Fibroblast of gingiva (primary cell): ENCODE measurements at regions not wholly inside any gene's neighbourhood (a gene's known extent, or its start where the extent isn't known, plus 50 kb on each side); places are given as distances from the start of the nearest gene placed in this dataset.
"Not testable (repeated sequence)": the region's sequence is repeated elsewhere in the genome, so short reads cannot be mapped to it uniquely, and the experiment has no call there.

Experiments
- DNase-seq: peaks from one replicate; pipeline ENCODE4 v3.0.0-alpha.2; 2011; ENCODE audit warnings: low read depth

DNA sequence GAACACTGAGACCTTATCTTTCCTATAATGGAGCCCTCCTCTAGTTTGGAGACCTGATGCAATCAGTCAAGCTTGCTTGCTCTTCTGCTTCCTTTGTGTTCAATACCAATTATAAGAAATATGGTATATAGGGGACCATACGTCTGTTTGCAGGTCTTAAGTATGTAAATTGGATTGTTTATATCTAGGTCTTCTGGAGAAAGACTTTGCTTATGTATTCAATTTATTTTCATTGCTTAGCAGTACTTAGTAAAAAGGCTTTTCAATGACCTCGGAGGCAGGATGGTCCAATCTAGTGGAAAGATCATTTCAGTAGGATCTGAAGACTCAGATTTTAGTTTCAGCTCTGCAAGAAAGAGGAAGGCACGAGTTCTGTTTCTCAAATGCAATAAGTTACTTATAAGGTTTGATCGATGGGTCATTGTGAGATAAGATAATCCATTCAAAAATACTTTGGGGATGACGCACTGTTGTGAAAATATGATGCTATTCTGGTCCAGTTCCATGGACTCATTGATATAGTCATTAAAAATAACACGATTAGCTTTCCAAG is 571.6 kb downstream of the SH2D4B start:
- DNase-seq, result no peak

DNA sequence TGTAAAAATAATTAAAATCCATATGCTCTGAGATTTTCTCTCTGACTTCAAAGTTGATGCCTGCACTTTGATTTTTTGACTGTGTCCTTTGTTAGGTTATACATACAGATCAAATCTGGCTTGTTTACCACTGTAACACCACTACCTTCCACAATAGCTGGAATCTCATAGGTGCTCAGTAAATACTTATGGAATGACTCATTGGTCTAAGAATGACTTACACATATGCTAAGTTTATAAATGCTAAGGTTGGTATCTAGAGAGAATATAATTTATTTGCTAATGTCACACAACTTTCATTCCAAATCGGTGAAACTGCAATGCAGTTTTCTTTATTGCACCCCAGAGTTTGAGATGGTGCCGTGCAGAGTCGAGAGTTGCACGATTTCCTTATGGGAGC is 578.5 kb downstream of the SH2D4B start:
- DNase-seq, result no peak

DNA sequence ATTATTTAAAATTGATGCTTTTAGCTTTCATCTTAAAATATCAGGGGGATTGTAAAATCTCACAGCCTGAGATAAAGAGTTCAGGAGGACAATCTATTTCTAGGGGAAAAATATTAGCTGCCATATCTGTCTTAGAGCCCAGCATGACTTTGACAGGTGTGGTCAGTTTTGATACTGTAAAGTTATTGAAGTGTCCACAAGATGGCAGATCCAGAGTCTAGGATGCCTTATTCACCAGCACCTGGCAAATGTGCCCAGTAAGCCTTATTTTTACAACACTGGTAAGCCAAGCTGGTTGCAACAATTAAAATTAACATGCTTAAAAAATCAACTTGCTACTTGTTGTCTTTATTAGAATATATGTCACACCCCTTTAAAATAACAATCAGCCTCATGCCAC is 579.3 kb downstream of the SH2D4B start:
- DNase-seq, result no peak

DNA sequence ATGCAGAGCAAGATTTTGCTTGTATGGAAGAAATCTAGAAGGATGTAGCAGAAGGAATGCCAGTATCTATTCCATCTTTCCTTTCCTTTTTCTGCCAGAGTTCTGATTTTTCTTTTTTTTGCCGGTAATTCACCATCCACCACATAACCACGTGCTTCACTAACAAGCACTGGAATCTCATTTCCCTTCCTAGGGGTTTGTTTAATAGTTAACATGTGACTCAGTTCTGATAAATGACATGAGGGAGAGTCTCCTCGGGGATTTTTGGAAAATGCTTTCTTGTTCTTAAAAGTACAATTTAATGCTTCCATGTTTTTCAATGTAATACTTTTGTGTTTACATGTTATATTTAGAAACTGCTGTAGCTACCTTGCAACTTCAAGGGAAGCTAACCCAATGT is 590.2 kb downstream of the SH2D4B start:
- no peak for DNase-seq

DNA sequence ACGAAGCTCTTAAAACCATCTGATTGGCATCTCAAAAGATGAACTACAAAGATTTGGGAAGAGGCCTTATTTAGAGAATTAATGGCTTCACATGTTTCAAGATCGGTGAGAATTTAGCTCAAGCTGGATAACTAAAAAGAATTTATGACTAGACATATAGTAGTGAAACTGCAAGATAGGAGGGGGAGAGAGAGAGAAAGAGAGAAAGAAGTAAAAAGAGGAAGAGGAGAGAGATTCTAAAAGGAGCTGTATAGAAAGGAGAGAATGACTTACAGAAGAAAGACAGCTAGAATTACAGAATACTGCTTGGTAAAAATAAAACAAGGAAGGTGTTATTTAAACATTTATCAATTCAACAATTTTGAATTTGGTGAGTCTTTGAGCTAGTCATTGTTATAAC is 592.3 kb downstream of the SH2D4B start:
- no peak for DNase-seq

DNA sequence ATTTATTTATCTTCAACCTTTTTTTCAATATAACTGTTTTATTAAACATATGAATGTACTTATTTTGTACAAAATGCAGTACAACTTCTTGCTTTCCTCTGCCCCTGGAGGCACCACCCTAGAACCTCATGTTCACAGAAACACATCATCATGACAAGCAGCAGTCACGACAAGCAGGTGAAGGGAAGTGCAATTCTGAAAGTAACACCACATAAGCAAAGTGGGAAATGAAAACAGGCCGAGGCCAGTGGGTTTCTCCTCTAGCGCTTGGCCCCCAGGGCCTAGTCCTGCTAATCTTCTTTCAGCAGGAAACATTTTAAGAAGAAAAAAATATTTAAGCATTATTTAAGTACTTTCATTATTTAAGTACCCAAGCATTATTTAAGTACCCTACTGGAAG is 598.1 kb downstream of the SH2D4B start:
- DNase-seq, result no peak

DNA sequence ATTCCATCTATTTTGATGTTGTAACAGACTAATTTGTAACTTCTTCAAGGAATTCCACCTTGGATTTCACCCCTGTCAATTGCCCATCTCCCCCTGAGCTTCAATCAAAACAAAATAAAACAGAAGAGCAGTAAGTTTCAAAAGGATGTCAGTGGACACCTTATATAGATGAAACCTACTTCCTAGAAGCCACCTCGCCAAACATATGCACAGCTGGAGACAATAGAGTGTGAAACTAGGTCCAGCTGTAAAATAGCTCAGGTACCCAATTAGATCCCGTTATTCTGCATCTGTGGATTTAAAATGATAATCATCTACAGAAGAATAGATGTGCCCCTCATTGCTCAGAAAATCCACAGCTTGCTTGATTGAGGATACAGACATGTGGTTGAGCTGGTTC is 598.6 kb downstream of the SH2D4B start:
- no peak for DNase-seq

DNA sequence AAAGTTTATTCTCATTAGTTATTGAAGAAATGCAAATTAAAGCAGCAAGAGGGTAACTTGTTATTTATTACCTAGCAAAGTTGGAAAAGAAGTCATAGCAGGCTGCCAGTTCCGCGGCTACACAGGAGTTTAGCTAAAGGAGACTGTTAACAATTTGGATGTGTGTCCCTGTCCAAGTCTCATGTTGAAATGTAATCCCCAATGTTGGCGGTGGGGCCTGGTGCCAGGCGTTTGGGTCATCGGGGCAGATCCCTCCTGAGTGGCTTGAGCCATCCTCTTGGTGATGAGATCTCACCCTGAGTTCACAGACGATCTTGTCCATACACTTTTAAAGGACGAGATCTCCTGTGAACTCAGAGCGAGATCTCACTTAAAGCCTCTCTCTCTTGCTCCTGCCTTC is 608.3 kb downstream of the SH2D4B start:
- DNase-seq, result no peak

DNA sequence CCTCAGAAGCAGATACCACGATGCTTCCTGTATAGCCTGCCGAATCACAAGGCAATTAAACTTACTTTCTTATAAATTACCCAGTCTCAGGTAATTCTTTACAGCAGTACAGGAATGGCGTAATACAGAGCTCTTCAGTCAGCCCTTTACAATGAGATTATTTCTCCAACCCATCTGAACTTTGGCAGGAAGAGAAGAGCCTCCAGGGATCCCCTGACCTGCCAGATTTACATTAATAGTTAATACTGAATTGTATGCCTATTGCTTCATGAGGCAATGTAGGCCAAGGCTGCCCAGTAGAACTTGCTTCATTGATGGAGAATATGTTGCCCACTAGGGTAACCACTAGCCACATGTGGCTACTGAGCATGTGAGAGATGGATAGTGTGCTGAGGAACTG is 608.7 kb downstream of the SH2D4B start:
- no peak for DNase-seq

DNA sequence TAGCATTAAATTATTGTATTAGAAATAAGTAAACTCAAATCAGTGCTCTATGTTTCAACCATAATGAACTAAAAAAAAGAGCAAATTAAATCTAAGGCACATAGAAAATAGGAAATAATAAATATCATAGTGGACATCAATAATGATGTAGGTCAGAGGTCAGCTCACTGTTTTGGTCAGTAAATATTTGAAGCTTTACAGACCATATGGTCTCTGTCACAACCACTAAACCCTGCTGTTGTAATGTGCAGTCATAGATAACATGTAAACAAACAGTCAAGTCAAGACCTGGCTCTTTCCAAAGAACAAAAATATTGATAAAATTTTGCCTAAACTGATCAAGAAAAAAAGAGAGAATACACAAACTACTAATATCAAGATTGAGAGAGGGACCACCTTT is 615.0 kb downstream of the SH2D4B start:
- no peak for DNase-seq

DNA sequence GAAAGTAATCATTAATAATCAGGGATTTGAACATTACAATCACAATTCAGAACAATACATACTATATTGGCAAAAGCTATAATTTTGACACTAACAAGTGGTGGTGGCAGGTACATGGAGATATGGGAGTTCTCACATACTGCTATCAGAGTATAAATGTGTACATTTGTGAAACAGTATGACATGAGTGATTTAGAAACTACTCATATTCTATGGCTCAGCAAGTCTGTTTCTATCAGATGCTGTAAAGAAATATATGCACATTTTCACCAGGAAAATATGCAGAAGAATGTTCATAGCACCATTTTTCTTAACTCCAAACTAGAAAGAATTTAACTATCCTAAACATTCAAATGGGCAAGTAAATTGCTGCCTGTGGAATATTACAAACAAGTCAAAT is 620.0 kb downstream of the SH2D4B start:
- DNase-seq, result no peak

DNA sequence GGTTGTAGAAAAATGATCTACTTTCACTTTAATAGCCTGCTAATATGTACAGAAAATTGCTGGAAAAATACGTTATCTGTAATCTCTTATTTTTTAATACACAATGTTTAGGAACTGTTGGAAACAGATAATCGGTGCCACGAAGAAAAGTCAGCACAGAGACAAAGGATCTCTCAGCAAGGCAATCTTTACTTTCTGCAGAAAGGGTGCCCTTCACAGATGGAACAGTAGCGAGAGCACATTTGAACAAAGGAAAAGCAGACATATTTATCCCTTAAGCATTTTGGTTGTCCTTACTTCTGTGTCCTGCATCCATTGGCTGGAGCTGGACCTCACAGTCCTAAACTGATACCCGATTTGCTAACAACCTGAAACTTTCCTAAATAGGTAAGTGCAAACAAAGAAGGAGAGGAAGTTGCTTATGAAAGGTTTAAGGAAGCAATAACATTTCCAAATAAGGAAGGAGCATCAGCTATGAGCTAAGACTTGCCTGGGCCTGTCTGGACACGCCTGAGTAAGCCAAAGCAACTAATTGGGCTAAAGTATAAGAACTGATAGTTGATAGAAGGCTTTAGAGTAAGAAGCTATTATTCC is 640.0 kb downstream of the SH2D4B start:
- DNase-seq, result no peak

DNA sequence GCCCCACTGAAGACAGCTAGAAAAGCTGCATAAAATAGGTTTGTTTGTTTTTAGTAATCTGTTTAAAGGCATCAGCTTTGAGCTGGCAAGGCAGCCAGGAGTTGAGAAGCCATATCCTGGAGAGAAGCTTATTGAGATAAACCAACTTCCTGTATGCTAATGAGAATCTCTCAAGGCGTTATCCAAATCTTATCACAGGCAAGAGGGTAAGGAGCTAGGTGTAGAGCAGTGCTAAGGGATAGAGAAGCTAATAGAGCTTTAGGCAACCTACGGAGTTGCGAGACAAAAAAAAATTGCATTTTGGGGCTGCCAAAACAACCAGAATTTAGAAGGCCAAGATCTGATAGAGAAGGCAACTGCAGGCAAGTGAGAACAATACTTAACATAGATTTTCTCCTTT is 641.6 kb downstream of the SH2D4B start:
- DNase-seq, result no peak

DNA sequence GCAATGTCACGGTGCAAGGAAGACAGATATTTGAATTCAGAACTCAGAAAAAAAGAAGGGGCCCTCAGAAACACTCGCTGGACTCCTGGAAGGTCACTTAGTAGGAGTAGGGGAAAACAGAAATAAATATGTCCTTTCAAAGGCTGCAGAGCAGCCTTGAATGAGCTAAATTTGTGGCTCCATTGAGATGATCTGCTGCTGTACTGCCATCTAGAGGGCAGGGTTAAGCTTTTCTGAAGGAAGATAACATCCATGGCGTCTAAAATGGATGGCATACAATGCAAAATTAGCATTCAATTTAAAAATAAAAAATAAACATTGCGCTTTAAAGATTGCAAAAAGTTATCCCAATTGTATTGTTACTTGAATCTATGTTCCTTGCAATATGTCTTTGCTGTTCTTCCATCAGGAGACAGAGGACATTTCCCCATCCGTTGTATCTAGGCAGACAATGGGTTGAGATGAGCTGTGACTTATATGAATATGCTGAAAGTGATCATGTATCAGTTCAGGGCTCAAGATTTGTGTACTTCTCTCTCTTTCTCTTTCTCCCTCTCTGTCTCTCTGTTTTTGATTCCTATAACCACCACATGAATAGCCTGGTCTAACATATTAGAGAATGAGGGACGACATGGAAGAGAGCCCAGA is 642.2 kb downstream of the SH2D4B start:
- DNase-seq, result no peak

DNA sequence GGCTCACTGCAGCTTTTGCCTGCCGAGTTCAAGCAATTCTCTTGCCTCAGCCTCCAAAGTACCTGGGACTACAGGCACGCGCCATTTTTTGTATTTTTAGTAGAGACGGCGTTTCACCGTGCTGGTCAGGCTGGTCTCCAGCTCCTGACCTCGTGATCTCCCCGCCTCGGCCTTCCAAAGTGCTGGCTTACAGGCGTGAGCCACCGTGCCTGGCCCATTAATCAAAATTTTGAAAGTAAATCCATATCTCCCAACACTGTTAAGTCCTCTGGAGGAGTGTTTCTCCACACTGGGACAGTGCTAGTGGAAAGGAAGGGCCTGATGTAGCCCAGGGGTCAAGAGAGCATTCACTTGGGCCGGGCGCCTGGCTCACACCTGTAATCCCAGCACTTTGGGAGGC is 644.6 kb downstream of the SH2D4B start:
- DNase-seq, result no peak

DNA sequence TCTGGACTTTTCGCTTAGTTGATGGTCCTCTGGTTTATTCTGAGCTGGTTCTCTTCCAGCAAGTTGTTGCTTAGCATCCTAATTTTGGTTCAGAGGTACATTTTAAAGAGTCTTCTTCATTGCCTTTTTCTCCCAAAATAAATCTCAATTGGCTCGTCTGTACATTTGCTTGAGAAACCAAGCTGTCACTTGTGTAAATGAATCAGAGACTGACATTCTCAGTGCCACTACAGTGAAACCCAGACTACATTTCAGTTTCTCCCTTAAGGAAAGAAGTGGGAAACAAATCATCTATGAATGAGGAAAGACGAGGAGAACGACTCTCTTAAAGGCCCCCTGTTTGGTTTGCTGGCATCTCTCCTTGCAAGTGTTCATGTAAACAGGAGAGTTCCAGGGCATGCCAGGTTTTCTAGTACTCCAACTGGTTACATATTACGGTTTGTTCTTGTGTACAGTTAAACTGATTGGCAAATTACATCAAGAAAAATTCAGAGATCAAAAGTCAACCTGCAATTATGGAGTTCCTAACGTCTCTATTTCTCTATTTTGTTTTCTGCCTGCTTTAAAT is 654.6 kb downstream of the SH2D4B start:
- no peak for DNase-seq

DNA sequence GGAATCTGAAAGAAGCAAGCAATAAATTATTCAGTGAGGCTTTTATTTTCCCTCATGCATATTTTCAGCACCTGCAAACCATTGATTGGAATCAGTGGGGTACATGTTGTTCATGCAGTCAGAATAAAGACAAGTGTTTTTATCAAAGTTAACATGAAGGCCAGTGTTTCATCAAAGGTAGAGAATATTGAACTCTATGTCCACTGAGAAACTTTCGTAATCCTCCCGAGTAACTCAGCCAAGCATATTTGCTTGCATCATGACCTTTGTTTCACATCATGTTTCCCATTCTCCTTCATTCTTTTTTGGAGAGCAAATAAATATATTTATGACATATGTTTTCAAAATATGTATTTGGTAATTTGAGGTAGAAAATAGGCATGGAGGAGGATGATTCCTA is 663.1 kb downstream of the SH2D4B start:
- no peak for DNase-seq

DNA sequence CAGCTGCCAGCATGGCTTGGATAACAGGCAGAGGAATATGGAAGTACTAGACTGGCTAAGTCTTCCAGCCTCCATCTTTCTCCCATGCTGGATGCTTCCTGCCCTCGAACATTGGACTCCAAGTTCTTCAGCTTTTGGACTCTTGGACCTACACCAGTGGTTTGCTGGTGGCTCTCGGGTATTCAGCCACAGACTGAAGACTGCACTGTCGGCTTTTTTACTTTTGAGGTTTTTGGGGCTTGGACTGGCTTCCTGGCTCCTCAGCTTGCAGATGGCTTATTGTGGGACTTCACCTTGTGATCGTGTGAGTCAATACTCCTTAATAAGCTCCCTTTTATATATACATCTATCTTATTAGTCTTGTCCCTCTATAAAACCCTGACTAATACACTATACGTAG is 667.6 kb upstream of the NRG3 start:
- not testable (repeated sequence) for DNase-seq

DNA sequence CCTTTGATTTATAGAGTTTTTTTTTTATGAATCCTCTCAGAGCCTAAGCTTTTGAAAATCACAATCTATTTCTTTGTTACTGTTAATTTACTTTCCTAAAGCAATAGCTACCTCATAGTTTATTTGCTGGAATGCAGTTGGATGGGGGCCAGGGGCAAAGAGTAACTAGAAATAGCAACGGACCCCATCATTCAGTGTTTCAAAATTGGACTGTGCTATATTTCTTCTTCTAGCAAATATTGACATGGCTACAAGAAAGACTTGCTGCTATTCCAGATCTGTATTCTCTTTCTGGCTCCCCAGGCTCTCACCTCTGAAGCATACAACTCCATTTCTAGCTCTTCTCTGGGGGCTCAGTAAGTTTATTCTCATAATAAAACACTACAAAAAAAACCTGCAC is 661.6 kb upstream of the NRG3 start:
- no peak for DNase-seq

DNA sequence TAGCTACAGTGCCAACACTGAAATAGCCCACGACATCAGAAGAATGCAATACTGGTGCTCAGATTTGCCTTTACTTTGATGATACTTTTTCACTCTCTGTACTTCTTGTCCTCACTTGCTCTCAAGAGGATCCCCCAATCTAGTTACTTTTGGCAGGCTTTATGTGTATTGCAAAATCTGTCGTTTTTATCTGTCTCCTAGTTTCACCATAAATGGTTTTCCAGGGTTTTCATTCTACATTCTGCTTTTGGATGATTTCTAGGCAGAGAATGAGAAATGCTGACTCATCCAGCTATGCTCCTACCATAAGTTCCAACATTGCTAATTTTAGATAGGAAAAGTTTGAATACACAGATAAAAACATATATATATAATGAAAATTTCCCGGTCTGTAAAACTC is 659.5 kb upstream of the NRG3 start:
- DNase-seq, result no peak

DNA sequence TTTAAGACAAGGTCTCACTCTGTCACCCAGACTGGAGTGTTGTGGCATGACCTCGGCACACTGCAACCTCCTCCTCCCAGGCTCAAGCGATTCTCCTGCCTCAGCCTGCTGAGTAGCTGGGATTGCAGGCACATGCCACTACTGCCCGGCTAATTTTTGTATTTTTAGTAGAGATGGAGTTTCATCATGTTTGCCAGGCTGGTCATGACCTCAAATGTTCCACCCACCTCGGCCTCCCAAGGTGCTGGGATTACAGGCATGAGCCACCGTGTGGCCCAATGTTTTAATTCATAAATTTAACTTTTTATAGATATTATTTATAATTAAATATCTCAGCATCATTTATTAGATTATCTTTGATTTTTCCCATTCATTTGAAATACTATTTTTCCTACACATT is 658.0 kb upstream of the NRG3 start:
- no peak for DNase-seq

DNA sequence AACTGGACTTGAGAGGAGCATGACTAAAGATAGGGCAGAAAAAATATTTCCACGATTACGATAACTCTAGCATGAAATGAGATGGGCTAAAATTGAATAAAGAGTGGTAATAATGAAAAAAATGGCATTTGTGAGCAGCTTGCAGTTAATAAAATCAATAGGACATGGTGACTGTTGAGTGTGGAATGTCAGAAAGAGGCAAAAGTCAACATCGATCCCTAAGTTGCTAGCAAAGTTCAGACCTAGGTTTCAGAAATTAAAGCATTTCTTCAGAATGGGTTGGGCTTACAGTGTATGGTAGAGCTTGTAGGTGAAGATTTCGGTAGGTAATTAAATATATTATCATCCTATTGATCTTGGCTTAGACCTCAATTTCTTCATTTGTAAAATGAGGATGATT is 656.7 kb upstream of the NRG3 start:
- no peak for DNase-seq

DNA sequence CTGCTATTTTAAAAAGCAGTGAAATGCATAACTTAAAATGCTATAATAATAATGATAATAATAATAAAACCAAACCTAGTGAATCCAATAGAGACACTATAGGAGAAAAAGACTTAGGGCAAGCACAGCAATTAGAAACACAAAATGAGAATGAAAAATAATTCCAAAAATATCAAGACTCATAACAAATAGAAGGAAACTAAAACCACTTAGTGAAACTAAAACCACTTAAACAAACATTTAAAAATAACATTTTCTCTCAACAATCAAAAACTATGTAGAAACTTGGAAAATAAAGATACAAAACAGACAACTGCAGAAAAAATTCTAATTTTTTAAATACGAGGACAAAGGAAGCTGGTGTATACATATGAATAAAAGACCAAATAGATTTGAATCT is 655.2 kb upstream of the NRG3 start:
- DNase-seq, result no peak

DNA sequence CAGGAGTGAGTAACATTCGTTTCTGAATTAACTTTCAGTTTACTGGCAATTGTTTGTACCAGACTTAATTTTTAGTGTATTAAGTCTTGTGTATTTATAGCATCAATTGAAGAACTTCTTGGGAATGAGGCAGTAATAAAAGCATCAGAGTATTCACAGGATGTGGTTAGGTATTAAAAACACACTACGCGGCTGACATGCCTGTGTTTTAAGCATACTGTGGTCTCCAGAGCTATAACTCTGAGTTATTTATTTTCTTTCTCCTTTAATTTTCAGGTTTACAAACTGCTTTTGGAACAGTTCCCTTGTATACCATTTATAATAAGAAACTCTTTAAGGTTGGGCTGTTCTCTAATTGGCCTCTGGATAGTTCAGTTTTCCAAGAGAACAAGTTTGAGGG is 626.1 kb upstream of the NRG3 start:
- no peak for DNase-seq
